Fibroblast of upper back skin (primary cell): ENCODE measurements at regions not wholly inside any gene's neighbourhood (a gene's known extent, or its start where the extent isn't known, plus 50 kb on each side); places are given as distances from the start of the nearest gene placed in this dataset.

ENCODE experiments used
- DNase-seq: peaks from one replicate; pipeline ENCODE4 v3.0.0-alpha.2; 2013

- DNase-seq, result no peak
Observed at GRCh38 chr16:88325087-88325750, 57.5 kb upstream of the ZNF469 start.

DNA sequence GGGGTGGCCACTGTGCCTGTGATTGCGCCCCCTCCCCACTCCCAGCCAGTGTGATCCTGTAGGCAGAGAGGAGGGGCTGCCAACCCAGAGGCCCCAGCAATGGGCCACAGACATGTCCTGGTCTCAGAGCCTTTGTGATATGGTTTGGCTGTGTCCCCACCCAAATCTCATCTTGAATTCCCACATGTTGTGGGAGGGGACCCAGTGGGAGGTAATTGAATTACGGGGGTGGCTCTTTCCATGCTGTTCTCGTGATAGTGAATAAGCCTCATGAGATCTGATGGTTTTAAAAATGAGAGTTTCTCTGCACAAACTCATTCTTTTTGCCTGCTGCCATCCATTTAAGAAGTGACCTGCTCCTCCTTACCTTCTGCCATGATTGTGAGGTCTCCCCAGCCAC lies 56.8 kb upstream of the ZNF469 start:
- DNase-seq, result no peak

GRCh38 chr16:88326611-88327485 lies 55.9 kb upstream of the ZNF469 start:
- no peak for DNase-seq

- no peak for DNase-seq
Observed at GRCh38 chr16:88327561-88328312, 55.0 kb upstream of the ZNF469 start.

DNA sequence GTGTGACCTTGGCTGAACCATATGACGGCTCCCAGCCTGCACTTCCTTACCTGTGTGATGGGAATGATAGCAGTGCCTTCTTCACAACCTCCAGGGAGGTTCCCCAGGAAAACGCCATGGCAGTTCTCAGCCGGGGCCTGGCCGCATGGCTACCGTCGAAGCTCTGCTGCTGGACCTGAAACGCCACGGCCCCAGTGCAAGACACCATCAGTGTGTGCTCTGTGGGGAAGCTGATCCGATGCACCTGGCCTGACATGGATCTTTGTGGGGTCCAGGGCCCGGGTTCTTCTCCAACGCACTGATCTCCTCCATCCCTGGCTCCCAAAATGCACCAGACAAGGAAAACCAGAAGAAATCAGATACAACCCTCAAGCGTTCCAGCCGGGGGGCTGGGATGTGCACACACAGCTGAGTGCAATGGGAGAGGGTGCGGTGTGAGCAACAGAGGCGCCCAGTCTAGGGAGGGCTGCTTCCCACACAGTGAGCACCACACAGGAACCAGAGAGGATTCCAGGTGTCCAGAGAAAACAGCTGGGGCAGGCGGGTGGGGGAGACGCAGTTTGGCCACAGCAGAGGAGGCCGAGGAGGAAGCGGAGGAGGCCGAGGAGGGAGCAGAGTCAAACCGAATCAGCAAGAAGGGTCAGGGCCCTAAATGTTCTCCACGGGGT lies 54.3 kb upstream of the ZNF469 start:
- DNase-seq, result no peak

- DNase-seq, result no peak
Observed at GRCh38 chr16:88329726-88330700, 52.7 kb upstream of the ZNF469 start.

GRCh38 chr16:88330971-88331890 lies 51.5 kb upstream of the ZNF469 start:
- DNase-seq, result no peak

- peak; percentile 100 for DNase-seq
Observed at GRCh38 chr16:88331989-88332920, 50.5 kb upstream of the ZNF469 start.

DNA sequence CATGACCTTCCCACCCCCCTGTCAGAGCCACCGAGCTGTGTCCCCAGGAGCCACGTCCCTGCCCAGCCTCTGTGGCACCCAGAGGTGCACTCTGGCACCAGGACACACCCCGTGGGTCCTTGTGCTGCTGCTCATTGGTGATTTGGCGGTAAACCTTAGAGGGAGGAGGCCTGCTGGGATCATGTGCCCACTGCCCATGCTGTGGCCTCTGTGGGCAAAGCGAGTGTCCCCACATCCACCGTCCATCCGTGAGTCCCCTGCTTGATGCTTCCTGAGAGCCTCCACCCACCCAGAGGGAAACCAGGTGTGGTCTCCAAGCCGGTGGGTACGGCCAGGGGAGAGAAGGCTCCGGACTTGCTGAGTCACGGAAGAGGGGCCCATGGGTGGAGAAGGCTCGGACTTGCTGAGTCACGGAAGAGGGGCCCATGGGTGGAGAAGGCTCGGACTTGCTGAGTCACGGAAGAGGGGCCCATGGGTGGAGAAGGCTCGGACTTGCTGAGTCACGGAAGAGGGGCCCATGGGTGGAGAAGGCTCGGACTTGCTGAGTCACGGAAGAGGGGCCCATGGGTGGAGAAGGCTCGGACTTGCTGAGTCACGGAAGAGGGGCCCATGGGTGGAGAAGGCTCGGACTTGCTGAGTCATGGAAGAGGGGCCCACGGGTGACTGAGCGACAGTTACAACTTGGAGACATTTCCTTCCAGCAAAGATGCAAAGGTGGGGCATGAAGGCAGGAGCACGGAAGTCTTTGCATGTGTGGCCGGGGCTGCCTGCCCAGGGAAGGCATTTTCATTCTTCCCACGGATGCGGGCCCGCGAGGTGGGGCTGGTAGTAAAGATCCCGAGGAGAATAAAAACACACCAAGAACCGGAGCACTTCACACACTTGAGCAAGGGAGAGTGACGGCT lies 49.6 kb upstream of the ZNF469 start:
- DNase-seq, result peak; percentile 70
